NOMO-1 (cell line): ENCODE measurements at regions not wholly inside any gene's neighbourhood (a gene's known extent, or its start where the extent isn't known, plus 50 kb on each side); places are given as distances from the start of the nearest gene placed in this dataset.

Source experiments
- DNase-seq, 2 experiments: peaks; one replicate each; lab custom pipeline; 2025; ENCODE audit not compliant: unreplicated experiment in 2 of 2; lab: John Stamatoyannopoulos, UW

- DNase-seq = no peak
Measured at GRCh38 chr1:30325085-30325935, 398.1 kb downstream of the MATN1 start.

GRCh38 chr1:30324251-30325084 is 398.9 kb downstream of the MATN1 start:
- DNase-seq = no peak

GRCh38 chr1:30323841-30324240 is 399.5 kb downstream of the MATN1 start:
- no peak for DNase-seq

GRCh38 chr1:30323352-30323751 is 400.0 kb downstream of the MATN1 start:
- no peak for DNase-seq

- no peak for DNase-seq
Measured at GRCh38 chr1:30322859-30323257, 400.5 kb downstream of the MATN1 start.

- no peak for DNase-seq
Measured at GRCh38 chr1:30321996-30322858, 401.2 kb downstream of the MATN1 start.

GRCh38 chr1:30321246-30321910 is 402.0 kb downstream of the MATN1 start:
- no peak for DNase-seq

GRCh38 chr1:30320581-30320890 is 402.8 kb downstream of the MATN1 start:
- DNase-seq = no peak

GRCh38 chr1:30319765-30320580 is 403.4 kb downstream of the MATN1 start:
- no peak for DNase-seq

- DNase-seq = no peak
Measured at GRCh38 chr1:30318864-30319718, 404.3 kb downstream of the MATN1 start.

GRCh38 chr1:30318413-30318812 is 405.0 kb downstream of the MATN1 start:
- no peak for DNase-seq

GRCh38 chr1:30317921-30318320 is 405.5 kb downstream of the MATN1 start:
- DNase-seq = no peak

GRCh38 chr1:30316056-30316455 is 407.3 kb downstream of the MATN1 start:
- DNase-seq = no peak

- no peak for DNase-seq
Measured at GRCh38 chr1:30315185-30315960, 408.0 kb downstream of the MATN1 start.

GRCh38 chr1:30314591-30314990 is 408.8 kb downstream of the MATN1 start:
- DNase-seq = no peak

- no peak for DNase-seq
Measured at GRCh38 chr1:30313584-30313983, 409.8 kb downstream of the MATN1 start.

- DNase-seq = no peak
Measured at GRCh38 chr1:30313176-30313575, 410.2 kb downstream of the MATN1 start.

- DNase-seq = no peak
Measured at GRCh38 chr1:30312226-30312625, 411.2 kb downstream of the MATN1 start.
